HEK293 (cell line): ENCODE measurements at regions not wholly inside any gene's neighbourhood (a gene's known extent, or its start where the extent isn't known, plus 50 kb on each side); places are given as distances from the start of the nearest gene placed in this dataset.

Experiments used
- YY1 ChIP-seq: fragments of 450-650 bp; formaldehyde crosslinking; IDR thresholded peaks from 2 replicates; pipeline ENCODE4 v1.5.1; 2018; ENCODE audit warnings: missing biosample characterization, missing genetic modification characterization
- ZBTB7A ChIP-seq: fragments of 450-650 bp; formaldehyde crosslinking; IDR thresholded peaks from 2 replicates; pipeline ENCODE4 v1.5.1; 2016; ENCODE audit warnings: low read depth, missing biosample characterization, missing genetic modification characterization
- ZNF843 ChIP-seq: fragments of 450-650 bp; formaldehyde crosslinking; IDR thresholded peaks from 2 replicates; pipeline ENCODE4 v1.5.1; 2016; ENCODE audit warnings: missing biosample characterization, missing genetic modification characterization

DNA sequence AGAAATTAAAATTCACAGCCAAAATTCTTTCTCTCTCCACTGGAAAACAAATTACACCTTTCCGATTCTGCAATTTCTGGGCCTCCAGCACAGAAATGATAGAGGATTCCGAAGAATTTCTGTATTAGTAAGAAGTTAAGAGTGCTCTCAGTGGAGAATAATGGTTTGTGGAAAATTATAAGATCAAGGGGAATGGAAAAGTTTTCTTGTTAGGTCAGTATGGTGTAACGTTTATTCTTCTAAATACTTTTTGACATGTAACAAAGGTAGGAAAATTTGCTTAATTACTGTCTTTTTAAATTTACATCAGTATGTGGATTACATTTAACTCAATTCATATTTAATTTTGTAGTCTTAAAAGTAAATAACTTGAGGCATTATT is 288.3 kb upstream of the NFE2L3 start:
- TF ChIP-seq YY1 (tag by site-specific recombination): no peak
- no peak for TF ChIP-seq ZBTB7A (tag by site-specific recombination)
- TF ChIP-seq ZNF843 (tag by site-specific recombination): no peak
